HCT116 (cell line): ENCODE measurements at regions not wholly inside any gene's neighbourhood (a gene's known extent, or its start where the extent isn't known, plus 50 kb on each side); places are given as distances from the start of the nearest gene placed in this dataset.

ENCODE experiments used
- ATAC-seq: fragments of 200-7000 bp; cut with Tn5 transposase; 2 replicates; pipeline ENCODE4 v1.9.1; 2020; ENCODE audit warnings: mild to moderate bottlenecking, moderate library complexity
- BruUV-seq: library from RNA; stranded (reverse); fragments of 400-500 nt; replicated peaks from 2 replicates; lab custom pipeline; 2021; lab: Mats Ljungman, UMichigan
- CTCF ChIA-PET: fragments of 300-600 bp; sonication (Branson Sonifier 250); formaldehyde crosslinking; loops from one replicate; lab custom pipeline; 2021; ENCODE audit warnings: antibody characterized with exemption; lab: Charles Lee
- POLR2A ChIA-PET: fragments of 300-600, 350-600 bp; sonication (Branson Sonifier 250); formaldehyde crosslinking; loops from one replicate; lab custom pipeline; 2021; ENCODE audit warnings: antibody characterized with exemption; lab: Charles Lee
- RAD21 ChIA-PET, 2 experiments: fragments of 300-600 bp; sonication (Branson Sonifier 250); formaldehyde crosslinking; loops; one replicate each; lab custom pipeline; 2023; ENCODE audit warnings: low total read pairs in 2 of 2; ENCODE audit not compliant: uncharacterized antibody in 2 of 2, unreplicated experiment in 2 of 2, low non-redundant PET in 1 of 2; lab: Charles Lee
- DNase-seq: peaks from one replicate; pipeline ENCODE4 v3.0.0-alpha.2; 2010; ENCODE audit warnings: low read depth, low spot score
- H2AFZ ChIP-seq: fragments of 200-600 bp; shearing (Covaris generic), sonication (generic); 2 replicates; pipeline ENCODE4 v1.6.1; 2017; ENCODE audit warnings: low read depth, mixed run types, mixed read lengths, antibody characterized with exemption, low read length; ENCODE audit not compliant: poor library complexity, severe bottlenecking
- H3K27ac ChIP-seq: 2 replicates; pipeline ENCODE4 v1.5.1; 2012; ENCODE audit warnings: low read depth, low read length
- H3K27me3 ChIP-seq: fragments of 200-600 bp; sonication (generic); 2 replicates; pipeline ENCODE4 v1.6.1; 2016; ENCODE audit warnings: mixed run types, low read length, mixed read lengths; ENCODE audit not compliant: insufficient read depth
- H3K36me3 ChIP-seq, 2 experiments: fragments of 200-500 bp in 1 of 2; fragments of 200-600 bp in 1 of 2; sonication (Bioruptor generic) in 1 of 2; sonication (generic) in 1 of 2; 2 replicates each; pipeline versions ENCODE4 v1.5.1 to v1.6.1; 2014 to 2016; ENCODE audit warnings: low read length in 2 of 2, inconsistent platforms in 1 of 2, mixed read lengths in 1 of 2, mixed run types in 1 of 2; ENCODE audit not compliant: insufficient read depth in 2 of 2, control insufficient read depth in 1 of 2
- H3K4me1 ChIP-seq, 2 experiments: fragments of 200-600 bp in 1 of 2; sonication (generic) in 1 of 2; 2 replicates each; pipeline versions ENCODE4 v1.5.1 to v1.6.1; 2012 to 2017; ENCODE audit warnings: low read length in 2 of 2, inconsistent platforms in 1 of 2, mild to moderate bottlenecking in 1 of 2, mixed read lengths in 1 of 2, mixed run types in 1 of 2, moderate library complexity in 1 of 2; ENCODE audit not compliant: insufficient read depth in 2 of 2, control insufficient read depth in 1 of 2
- H3K4me2 ChIP-seq: fragments of 200-600 bp; sonication (generic); 2 replicates; pipeline ENCODE4 v1.6.1; 2017; ENCODE audit warnings: mixed run types, low read length, mixed read lengths
- H3K4me3 ChIP-seq, 2 experiments: fragments of 200-600 bp in 1 of 2; sonication (generic) in 1 of 2; replicated peaks in 1 of 2; 2 replicates each; pipeline ENCODE4 v1.5.1; 2011 to 2016; ENCODE audit warnings: low read length in 2 of 2, control low read depth in 1 of 2, low read depth in 1 of 2, mild to moderate bottlenecking in 1 of 2, mixed read lengths in 1 of 2, mixed run types in 1 of 2
- H3K79me2 ChIP-seq: fragments of 200-600 bp; sonication (generic); 2 replicates; pipeline ENCODE4 v1.6.1; 2017; ENCODE audit warnings: mild to moderate bottlenecking, mixed run types, low read length, moderate library complexity, mixed read lengths; ENCODE audit not compliant: insufficient read depth
- H3K9ac ChIP-seq: fragments of 200-600 bp; sonication (generic); 2 replicates; pipeline ENCODE4 v1.6.1; 2016; ENCODE audit warnings: low read length, mixed read lengths
- H3K9me2 ChIP-seq: fragments of 200-600 bp; sonication (generic), shearing (Covaris generic); 2 replicates; pipeline ENCODE4 v1.6.1; 2017; ENCODE audit warnings: mixed run types, mild to moderate bottlenecking, moderate library complexity; ENCODE audit not compliant: insufficient read depth
- H3K9me3 ChIP-seq, 2 experiments: fragments of 200-500 bp in 1 of 2; fragments of 200-600 bp in 1 of 2; sonication (Bioruptor generic) in 1 of 2; sonication (generic) in 1 of 2; 2 replicates each; pipeline ENCODE4 v1.6.1; 2014 to 2017; ENCODE audit warnings: low read length in 2 of 2, mixed read lengths in 2 of 2, inconsistent platforms in 1 of 2, low read depth in 1 of 2, mild to moderate bottlenecking in 1 of 2, mixed run types in 1 of 2, moderate library complexity in 1 of 2; ENCODE audit not compliant: control insufficient read depth in 1 of 2, insufficient read depth in 1 of 2
- H4K20me1 ChIP-seq: fragments of 200-600 bp; sonication (generic), shearing (Covaris generic); 2 replicates; pipeline ENCODE4 v1.6.1; 2017; ENCODE audit warnings: mixed run types, mild to moderate bottlenecking, moderate library complexity; ENCODE audit not compliant: insufficient read depth
- ATF3 ChIP-seq: IDR thresholded peaks from 2 replicates; pipeline ENCODE4 v1.6.1; 2012
- CBX3 ChIP-seq: IDR thresholded peaks from 2 replicates; pipeline ENCODE4 v1.6.1; 2012; ENCODE audit warnings: low read depth
- CTCF ChIP-seq, 3 experiments: fragments of 200-600 bp in 1 of 3; sonication (generic) in 1 of 3; IDR thresholded peaks in 2 of 3; conservative IDR thresholded peaks in 1 of 3; 2 replicates each; pipeline ENCODE4 v1.5.1; 2012 to 2017; ENCODE audit warnings: low read depth in 2 of 3, low read length in 2 of 3, antibody characterized with exemption in 1 of 3, borderline replicate concordance in 1 of 3, control low read depth in 1 of 3, mild to moderate bottlenecking in 1 of 3, mixed read lengths in 1 of 3, mixed run types in 1 of 3, moderate library complexity in 1 of 3; ENCODE audit not compliant: insufficient read depth in 1 of 3
- ELF1 ChIP-seq: IDR thresholded peaks from 2 replicates; pipeline ENCODE4 v1.6.1; 2012; ENCODE audit warnings: low read depth, borderline replicate concordance
- EZH2 ChIP-seq: fragments of 200-600 bp; sonication (generic); IDR thresholded peaks from 2 replicates; pipeline ENCODE4 v1.6.1; 2017; ENCODE audit warnings: antibody characterized with exemption, mixed run types
- EZH2phosphoT487 ChIP-seq: fragments of 200-600 bp; IDR thresholded peaks from 2 replicates; pipeline ENCODE4 v1.6.1; 2018; ENCODE audit warnings: antibody characterized with exemption, borderline replicate concordance
- FOSL1 ChIP-seq: IDR thresholded peaks from 2 replicates; pipeline ENCODE4 v1.6.1; 2012; ENCODE audit warnings: low read depth
- JUND ChIP-seq: IDR thresholded peaks from 2 replicates; pipeline ENCODE4 v1.6.1; 2012
- POLR2AphosphoS5 ChIP-seq: IDR thresholded peaks from 2 replicates; pipeline ENCODE4 v1.6.1; 2011; ENCODE audit warnings: mild to moderate bottlenecking, low read depth, low read length, moderate library complexity
- RAD21 ChIP-seq: IDR thresholded peaks from 2 replicates; pipeline ENCODE4 v1.6.1; 2012; ENCODE audit warnings: low read depth, mild to moderate bottlenecking
- SIN3A ChIP-seq: IDR thresholded peaks from 2 replicates; pipeline ENCODE4 v1.6.1; 2012; ENCODE audit warnings: low read depth
- SRF ChIP-seq: IDR thresholded peaks from 2 replicates; pipeline ENCODE4 v1.6.1; 2012; ENCODE audit warnings: low read depth
- TCF7L2 ChIP-seq: IDR thresholded peaks from 2 replicates; pipeline ENCODE4 v1.7.0; 2011; ENCODE audit warnings: borderline replicate concordance, inconsistent platforms; ENCODE audit not compliant: insufficient read depth, insufficient read length; ENCODE audit errors: extremely low read depth
- YY1 ChIP-seq: IDR thresholded peaks from 2 replicates; pipeline ENCODE4 v1.6.1; 2011; ENCODE audit warnings: low read length, low read depth, moderate library complexity, mild to moderate bottlenecking; ENCODE audit not compliant: insufficient replicate concordance; ENCODE audit errors: extremely low read depth
- ZBTB33 ChIP-seq: IDR thresholded peaks from 2 replicates; pipeline ENCODE4 v1.6.1; 2011; ENCODE audit warnings: mild to moderate bottlenecking, low read length, moderate library complexity; ENCODE audit not compliant: insufficient replicate concordance; ENCODE audit errors: extremely low read depth
- ZNF274 ChIP-seq: fragments of 200-500 bp; sonication (Bioruptor generic); IDR thresholded peaks from 2 replicates; pipeline ENCODE4 v1.6.1; 2014; ENCODE audit warnings: mild to moderate bottlenecking, low read depth, low read length, inconsistent platforms
- intact Hi-C: fragments of 100-400 bp; cut with micrococcal nuclease; formaldehyde crosslinking; loops from 2 replicates; pipeline ENCODE4 v1.10.0; 2022
- TF ChIP-seq, protein P1 (sequence below): IDR thresholded peaks from 2 replicates; pipeline ENCODE4 v1.6.1; 2012
- TF ChIP-seq, protein P2 (sequence below): IDR thresholded peaks from 2 replicates; pipeline ENCODE4 v1.6.1; 2012; ENCODE audit warnings: low read depth

DNA sequence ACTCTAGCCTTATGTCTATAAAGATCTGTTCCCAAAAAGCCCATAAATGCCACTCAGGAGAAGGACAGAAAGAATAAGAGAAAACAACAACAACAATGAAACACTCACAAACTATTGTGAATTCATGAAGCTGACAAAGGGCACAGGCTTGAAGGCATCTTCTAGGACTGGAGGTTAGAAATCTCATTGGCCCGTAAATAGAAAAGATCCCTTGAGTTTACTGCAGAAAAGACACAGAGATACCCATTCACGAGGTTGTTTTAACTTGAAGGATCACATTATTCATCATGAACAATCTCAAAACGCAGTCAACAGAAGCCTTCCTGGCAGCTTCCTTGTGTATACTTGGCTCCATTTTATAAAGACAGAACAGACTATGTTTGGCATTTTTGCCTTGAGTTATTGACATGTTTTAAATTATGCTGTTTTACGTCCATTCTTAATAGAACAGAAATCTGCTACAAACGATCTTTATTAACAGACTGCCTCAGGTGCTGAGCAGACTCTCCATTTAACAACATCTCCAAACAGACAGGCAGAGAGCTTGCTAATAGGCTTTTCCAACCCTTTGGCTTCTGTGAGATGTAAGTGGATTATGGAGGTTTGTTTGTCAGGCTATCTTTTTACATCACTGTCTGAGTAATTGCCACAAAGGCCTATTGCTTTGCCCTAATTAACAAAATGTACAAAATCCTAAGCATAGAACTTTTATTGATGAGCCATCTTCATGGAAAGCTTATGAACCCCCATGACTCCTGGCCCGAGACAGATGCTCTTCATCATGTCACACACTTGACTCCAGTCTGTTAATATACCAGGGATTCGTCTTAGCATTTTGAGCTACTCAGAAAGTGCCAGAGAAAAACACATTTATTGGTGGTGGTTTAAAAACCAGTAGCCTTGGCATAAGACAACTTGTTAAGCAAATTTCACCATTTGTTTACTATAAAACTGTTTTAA lies 735.3 kb upstream of the ZNF608 start:
- Histone ChIP-seq H3K4me3 (no peak overlapping the region), H3K36me3 (no peaks in the 10 kb centered on the region), H3K9me2 (no peaks in the 10 kb centered on the region), H3K9me3 (no peaks in the 10 kb centered on the region), H3K4me2 (no peak overlapping the region), H3K79me2 (no peaks in the 10 kb centered on the region), H4K20me1 (no peaks in the 10 kb centered on the region), H3K4me1 (peaks cover 24 to 26% of the 10 kb centered on the region in 2 experiments), H2AFZ (no peak overlapping the region), H3K27ac (no peak overlapping the region), H3K27me3 (no peaks in the 10 kb centered on the region), H3K9ac (no peak overlapping the region)
- ChIA-PET CTCF (no interaction called here), RAD21 (no interaction called here), POLR2A (no interaction called here)
- DNase-seq (no peak), ATAC-seq (no peak)
- TF ChIP-seq POLR2AphosphoS5 (no peak), EZH2phosphoT487 (no peak), YY1 (no peak), ZNF274 (no peak), RAD21 (no peak), CTCF (IDR thresholded peaks at IDR 0.05 in 2 of 3, conservative IDR thresholded peaks at IDR 0.05 in 1 of 3; ENCODE audit: borderline replicate concordance in 1 of 3, insufficient read depth in 1 of 3, low read depth in 2 of 3, low read length in 2 of 3) (no peak), EZH2 (no peak), ELF1 (no peak), JUND (no peak), TCF7L2 (no peak), SRF (no peak), CBX3 (no peak), ATF3 (no peak), FOSL1 (no peak), ZBTB33 (no peak), SIN3A (no peak)
- TF ChIP-seq, protein P1, sequence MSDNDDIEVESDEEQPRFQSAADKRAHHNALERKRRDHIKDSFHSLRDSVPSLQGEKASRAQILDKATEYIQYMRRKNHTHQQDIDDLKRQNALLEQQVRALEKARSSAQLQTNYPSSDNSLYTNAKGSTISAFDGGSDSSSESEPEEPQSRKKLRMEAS, result no peak
- TF ChIP-seq, protein P2, sequence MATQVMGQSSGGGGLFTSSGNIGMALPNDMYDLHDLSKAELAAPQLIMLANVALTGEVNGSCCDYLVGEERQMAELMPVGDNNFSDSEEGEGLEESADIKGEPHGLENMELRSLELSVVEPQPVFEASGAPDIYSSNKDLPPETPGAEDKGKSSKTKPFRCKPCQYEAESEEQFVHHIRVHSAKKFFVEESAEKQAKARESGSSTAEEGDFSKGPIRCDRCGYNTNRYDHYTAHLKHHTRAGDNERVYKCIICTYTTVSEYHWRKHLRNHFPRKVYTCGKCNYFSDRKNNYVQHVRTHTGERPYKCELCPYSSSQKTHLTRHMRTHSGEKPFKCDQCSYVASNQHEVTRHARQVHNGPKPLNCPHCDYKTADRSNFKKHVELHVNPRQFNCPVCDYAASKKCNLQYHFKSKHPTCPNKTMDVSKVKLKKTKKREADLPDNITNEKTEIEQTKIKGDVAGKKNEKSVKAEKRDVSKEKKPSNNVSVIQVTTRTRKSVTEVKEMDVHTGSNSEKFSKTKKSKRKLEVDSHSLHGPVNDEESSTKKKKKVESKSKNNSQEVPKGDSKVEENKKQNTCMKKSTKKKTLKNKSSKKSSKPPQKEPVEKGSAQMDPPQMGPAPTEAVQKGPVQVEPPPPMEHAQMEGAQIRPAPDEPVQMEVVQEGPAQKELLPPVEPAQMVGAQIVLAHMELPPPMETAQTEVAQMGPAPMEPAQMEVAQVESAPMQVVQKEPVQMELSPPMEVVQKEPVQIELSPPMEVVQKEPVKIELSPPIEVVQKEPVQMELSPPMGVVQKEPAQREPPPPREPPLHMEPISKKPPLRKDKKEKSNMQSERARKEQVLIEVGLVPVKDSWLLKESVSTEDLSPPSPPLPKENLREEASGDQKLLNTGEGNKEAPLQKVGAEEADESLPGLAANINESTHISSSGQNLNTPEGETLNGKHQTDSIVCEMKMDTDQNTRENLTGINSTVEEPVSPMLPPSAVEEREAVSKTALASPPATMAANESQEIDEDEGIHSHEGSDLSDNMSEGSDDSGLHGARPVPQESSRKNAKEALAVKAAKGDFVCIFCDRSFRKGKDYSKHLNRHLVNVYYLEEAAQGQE, result no peak
- intact Hi-C loops, result no loop called here
- BruUV-seq, result no TSS peak
